RWPE2 (cell line): ENCODE measurements at regions not wholly inside any gene's neighbourhood (a gene's known extent, or its start where the extent isn't known, plus 50 kb on each side); places are given as distances from the start of the nearest gene placed in this dataset.

Source experiments
- ATAC-seq: fragments of 200-7000 bp; cut with Tn5 transposase; 3 replicates; pipeline ENCODE4 v1.9.1; 2021; ENCODE audit warnings: low read depth
- DNase-seq: peaks from one replicate; pipeline ENCODE4 v3.0.0-alpha.2; 2020; ENCODE audit warnings: low spot score
- H3K27ac ChIP-seq: fragments of 450-650 bp; 2 replicates; pipeline ENCODE4 v1.5.1; 2017; ENCODE audit warnings: mild to moderate bottlenecking; ENCODE audit not compliant: poor library complexity, severe bottlenecking
- H3K27me3 ChIP-seq: fragments of 250-450 bp; sonication (Bioruptor Pico); 2 replicates; pipeline ENCODE4 v1.5.1; 2021; ENCODE audit warnings: mild to moderate bottlenecking, moderate library complexity; ENCODE audit not compliant: insufficient read depth, poor library complexity, severe bottlenecking
- H3K36me3 ChIP-seq: fragments of 250-450 bp; sonication (Bioruptor Pico); 2 replicates; pipeline ENCODE4 v1.5.1; 2020; ENCODE audit warnings: low read depth, mild to moderate bottlenecking, moderate library complexity
- H3K4me1 ChIP-seq: fragments of 250-450 bp; sonication (Bioruptor Pico); 2 replicates; pipeline ENCODE4 v1.5.1; 2021; ENCODE audit warnings: mild to moderate bottlenecking, moderate library complexity; ENCODE audit not compliant: insufficient read depth, poor library complexity, severe bottlenecking
- H3K4me3 ChIP-seq: fragments of 250-450 bp; sonication (Bioruptor Pico); 2 replicates; pipeline ENCODE4 v1.5.1; 2021; ENCODE audit warnings: mild to moderate bottlenecking, moderate library complexity; ENCODE audit not compliant: severe bottlenecking
- H3K9me3 ChIP-seq: fragments of 250-450 bp; sonication (Bioruptor Pico); 2 replicates; pipeline ENCODE4 v1.5.1; 2021; ENCODE audit warnings: mild to moderate bottlenecking, moderate library complexity; ENCODE audit not compliant: severe bottlenecking
- CTCF ChIP-seq: fragments of 450-650 bp; IDR thresholded peaks from one replicate; pipeline ENCODE4 v1.5.1; 2017; ENCODE audit warnings: mild to moderate bottlenecking, moderate library complexity; ENCODE audit not compliant: poor library complexity, severe bottlenecking

- Histone ChIP-seq H3K27ac (peak overlapping the region; percentile 82), H3K9me3 (no peaks in the 10 kb centered on the region), H3K36me3 (no peaks in the 10 kb centered on the region), H3K27me3 (no peaks in the 10 kb centered on the region), H3K4me3 (no peak overlapping the region), H3K4me1 (peaks cover 9% of the 10 kb centered on the region)
- no peak for DNase-seq
- no peak for TF ChIP-seq CTCF
- peak; percentile 89 for ATAC-seq
Measured at GRCh38 chr1:30511991-30512913, 211.1 kb downstream of the MATN1 start.

GRCh38 chr1:30511563-30511962 lies 211.8 kb downstream of the MATN1 start:
- TF ChIP-seq CTCF: no peak
- H3K27ac ChIP-seq: peak overlapping the region; percentile 82
- H3K4me3 ChIP-seq: no peak overlapping the region
- ATAC-seq: peak; percentile 67
- H3K36me3 ChIP-seq: no peaks in the 10 kb centered on the region
- no peaks in the 10 kb centered on the region for H3K9me3 ChIP-seq
- DNase-seq: no peak
- H3K4me1 ChIP-seq: peaks cover 9% of the 10 kb centered on the region
- no peaks in the 10 kb centered on the region for H3K27me3 ChIP-seq

GRCh38 chr1:30511106-30511505 lies 212.3 kb downstream of the MATN1 start:
- Histone ChIP-seq H3K27ac (peak overlapping the region; percentile 82), H3K4me3 (no peak overlapping the region), H3K27me3 (no peaks in the 10 kb centered on the region), H3K9me3 (no peaks in the 10 kb centered on the region), H3K36me3 (no peaks in the 10 kb centered on the region), H3K4me1 (peaks cover 9% of the 10 kb centered on the region)
- ATAC-seq (no peak), DNase-seq (no peak)
- TF ChIP-seq CTCF: no peak

GRCh38 chr1:30509670-30510069 lies 213.7 kb downstream of the MATN1 start:
- ATAC-seq (no peak), DNase-seq (no peak)
- H3K9me3 ChIP-seq: no peaks in the 10 kb centered on the region
- no peak for TF ChIP-seq CTCF
- H3K27me3 ChIP-seq: no peaks in the 10 kb centered on the region
- H3K4me1 ChIP-seq: peaks cover 9% of the 10 kb centered on the region
- no peaks in the 10 kb centered on the region for H3K36me3 ChIP-seq
- no peak overlapping the region for H3K27ac ChIP-seq
- no peak overlapping the region for H3K4me3 ChIP-seq

GRCh38 chr1:30508611-30509010 lies 214.8 kb downstream of the MATN1 start:
- Histone ChIP-seq H3K9me3 (no peaks in the 10 kb centered on the region), H3K4me1 (peaks cover 9% of the 10 kb centered on the region), H3K4me3 (no peak overlapping the region), H3K36me3 (no peaks in the 10 kb centered on the region), H3K27ac (no peak overlapping the region), H3K27me3 (no peaks in the 10 kb centered on the region)
- no peak for DNase-seq
- TF ChIP-seq CTCF: no peak
- ATAC-seq: no peak
